ENCODE measurements at regions not wholly inside any gene's neighbourhood (a gene's known extent, or its start where the extent isn't known, plus 50 kb on each side); places are given as distances from the start of the nearest gene placed in this dataset.
"Not testable (repeated sequence)": the region's sequence is repeated elsewhere in the genome, so short reads cannot be mapped to it uniquely, and the experiment has no call there.

DNA sequence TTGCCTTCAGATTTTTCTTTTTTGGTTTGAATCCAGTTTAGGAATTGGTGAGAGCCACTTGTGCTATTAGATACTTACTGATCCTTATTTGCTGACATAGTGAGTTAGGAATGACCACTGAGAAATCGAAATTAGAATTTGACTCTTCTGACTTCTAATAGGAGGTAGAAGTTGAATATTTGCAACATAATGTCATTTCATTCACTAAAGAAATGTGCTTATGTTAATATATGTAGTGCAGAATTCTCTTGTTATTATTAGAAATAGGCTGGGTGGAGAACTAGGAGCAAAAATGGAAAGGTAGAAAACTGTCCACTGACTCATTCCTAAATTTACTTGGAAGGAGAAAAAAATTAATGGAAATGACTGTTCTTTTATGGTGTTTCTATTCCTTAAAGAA lies 538.2 kb upstream of the SGO1 start:
- H3K9me3 ChIP-seq (ENCODE audit: control insufficient read depth, low read depth, low read length), result no peaks in the 10 kb centered on the region
- H3K27ac ChIP-seq (ENCODE audit: low read length), result no peak overlapping the region
- H3K4me3 ChIP-seq (ENCODE audit: low read length), result no peak overlapping the region
- WGBS (ENCODE audit: insufficient coverage, low lambda C conversion rate), result 80% methylated on average over 1 of the region's 1 CpG
- no peaks in the 10 kb centered on the region for H3K36me3 ChIP-seq (ENCODE audit: control insufficient read depth, insufficient read depth, low read length)
- H3K27me3 ChIP-seq (ENCODE audit: control insufficient read depth, insufficient read depth, low read length), result no peaks in the 10 kb centered on the region
- DNase-seq, result no peak
- no peaks in the 10 kb centered on the region for H3K4me1 ChIP-seq (ENCODE audit: control insufficient read depth, insufficient read depth, low read length)

GRCh38 chr3:20716425-20716824 lies 530.4 kb upstream of the SGO1 start:
- H3K4me1 ChIP-seq (ENCODE audit: control insufficient read depth, insufficient read depth, low read length); H3K36me3 ChIP-seq (ENCODE audit: control insufficient read depth, insufficient read depth, low read length); H3K27ac ChIP-seq (ENCODE audit: low read length); DNase-seq; H3K4me3 ChIP-seq (ENCODE audit: low read length); H3K9me3 ChIP-seq (ENCODE audit: control insufficient read depth, low read depth, low read length); H3K27me3 ChIP-seq (ENCODE audit: control insufficient read depth, insufficient read depth, low read length): not testable (repeated sequence)
- no CpG with 5 or more reads among the region's 2 CpGs for WGBS (ENCODE audit: insufficient coverage, low lambda C conversion rate)

- no CpG with 5 or more reads among the region's 1 CpG for WGBS (ENCODE audit: insufficient coverage, low lambda C conversion rate)
- H3K27me3 ChIP-seq (ENCODE audit: control insufficient read depth, insufficient read depth, low read length), result no peaks in the 10 kb centered on the region
- H3K36me3 ChIP-seq (ENCODE audit: control insufficient read depth, insufficient read depth, low read length), result no peaks in the 10 kb centered on the region
- DNase-seq, result no peak
- H3K9me3 ChIP-seq (ENCODE audit: control insufficient read depth, low read depth, low read length), result no peaks in the 10 kb centered on the region
- no peaks in the 10 kb centered on the region for H3K4me1 ChIP-seq (ENCODE audit: control insufficient read depth, insufficient read depth, low read length)
- H3K27ac ChIP-seq (ENCODE audit: low read length), result no peak overlapping the region
- no peak overlapping the region for H3K4me3 ChIP-seq (ENCODE audit: low read length)
Measured at GRCh38 chr3:20701641-20702040, 515.6 kb upstream of the SGO1 start.

DNA sequence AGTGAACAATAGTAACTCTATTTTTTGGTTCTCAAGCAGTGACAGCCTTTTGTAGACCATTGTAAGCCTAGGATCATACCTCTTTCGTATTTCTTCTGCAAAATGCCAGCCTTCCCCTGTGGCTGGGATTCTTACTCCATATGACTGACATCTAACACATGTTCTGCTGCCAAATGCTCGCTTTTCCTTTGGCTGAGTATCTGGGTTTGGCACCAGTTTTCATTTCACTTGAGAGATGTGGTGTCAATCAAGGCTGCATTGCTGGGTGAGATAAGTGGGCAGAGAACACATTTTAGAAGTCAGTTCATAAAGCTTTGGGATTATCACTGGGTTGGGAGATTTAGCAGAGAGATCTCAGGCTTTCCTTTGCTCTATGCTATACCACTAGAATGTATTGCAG lies 514.7 kb upstream of the SGO1 start:
- Histone ChIP-seq H3K4me3 (ENCODE audit: low read length) (no peak overlapping the region), H3K27me3 (ENCODE audit: control insufficient read depth, insufficient read depth, low read length) (no peaks in the 10 kb centered on the region), H3K27ac (ENCODE audit: low read length) (no peak overlapping the region), H3K36me3 (ENCODE audit: control insufficient read depth, insufficient read depth, low read length) (no peaks in the 10 kb centered on the region), H3K9me3 (ENCODE audit: control insufficient read depth, low read depth, low read length) (no peaks in the 10 kb centered on the region), H3K4me1 (ENCODE audit: control insufficient read depth, insufficient read depth, low read length) (no peaks in the 10 kb centered on the region)
- no peak for DNase-seq
- 0% methylated on average over 1 of the region's 2 CpGs for WGBS (ENCODE audit: insufficient coverage, low lambda C conversion rate)

GRCh38 chr3:20698896-20699295 lies 512.9 kb upstream of the SGO1 start:
- Histone ChIP-seq H3K27ac (ENCODE audit: low read length) (no peak overlapping the region), H3K4me1 (ENCODE audit: control insufficient read depth, insufficient read depth, low read length) (no peaks in the 10 kb centered on the region), H3K4me3 (ENCODE audit: low read length) (no peak overlapping the region), H3K27me3 (ENCODE audit: control insufficient read depth, insufficient read depth, low read length) (no peaks in the 10 kb centered on the region), H3K9me3 (ENCODE audit: control insufficient read depth, low read depth, low read length) (no peaks in the 10 kb centered on the region), H3K36me3 (ENCODE audit: control insufficient read depth, insufficient read depth, low read length) (no peaks in the 10 kb centered on the region)
- WGBS (ENCODE audit: insufficient coverage, low lambda C conversion rate), result 100% methylated on average over 1 of the region's 5 CpGs
- no peak for DNase-seq

DNA sequence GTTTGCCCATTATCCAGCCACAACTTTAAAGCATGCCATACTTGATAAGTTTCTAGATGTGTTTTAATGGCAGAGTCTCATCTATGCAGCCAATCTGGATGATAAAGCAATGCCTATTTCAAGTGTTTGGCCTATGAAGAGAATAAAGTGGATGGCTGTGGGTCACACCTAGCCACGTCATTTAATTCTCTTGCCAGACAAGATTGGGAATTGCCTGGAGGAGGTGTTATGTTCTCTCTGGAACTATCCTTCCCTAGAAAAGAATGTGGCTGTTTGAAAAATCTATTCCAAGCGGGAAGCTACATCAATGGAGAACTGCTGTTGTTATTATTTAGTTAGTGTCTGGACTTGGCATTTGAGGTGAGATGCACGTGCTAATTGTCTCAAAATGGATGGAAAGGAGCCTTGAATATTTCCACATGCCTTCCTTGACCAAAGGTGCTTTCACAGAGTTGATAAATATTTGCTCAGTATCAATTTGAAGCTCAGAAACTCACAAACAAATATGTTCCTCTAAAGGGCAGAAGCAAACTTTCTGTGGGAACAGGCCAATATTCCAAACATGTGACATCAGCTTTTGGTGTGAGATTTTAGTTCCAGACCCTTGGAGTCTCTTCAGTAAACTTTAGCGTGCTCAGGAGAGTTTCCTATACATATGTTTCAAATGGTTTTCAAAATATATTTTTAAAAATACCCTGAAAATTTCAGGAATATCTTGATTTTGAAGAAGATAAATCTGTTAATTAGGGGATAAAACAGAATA lies 510.6 kb upstream of the SGO1 start:
- Histone ChIP-seq H3K9me3 (ENCODE audit: control insufficient read depth, low read depth, low read length) (no peaks in the 10 kb centered on the region), H3K27ac (ENCODE audit: low read length) (no peak overlapping the region), H3K27me3 (ENCODE audit: control insufficient read depth, insufficient read depth, low read length) (no peaks in the 10 kb centered on the region), H3K36me3 (ENCODE audit: control insufficient read depth, insufficient read depth, low read length) (no peaks in the 10 kb centered on the region), H3K4me1 (ENCODE audit: control insufficient read depth, insufficient read depth, low read length) (no peaks in the 10 kb centered on the region), H3K4me3 (ENCODE audit: low read length) (no peak overlapping the region)
- 75% methylated on average over 1 of the region's 4 CpGs for WGBS (ENCODE audit: insufficient coverage, low lambda C conversion rate)
- no peak for DNase-seq

GRCh38 chr3:20692675-20693074 lies 506.7 kb upstream of the SGO1 start:
- Histone ChIP-seq H3K27me3 (ENCODE audit: control insufficient read depth, insufficient read depth, low read length) (no peaks in the 10 kb centered on the region), H3K4me1 (ENCODE audit: control insufficient read depth, insufficient read depth, low read length) (no peaks in the 10 kb centered on the region), H3K4me3 (ENCODE audit: low read length) (no peak overlapping the region), H3K27ac (ENCODE audit: low read length) (no peak overlapping the region), H3K9me3 (ENCODE audit: control insufficient read depth, low read depth, low read length) (no peaks in the 10 kb centered on the region), H3K36me3 (ENCODE audit: control insufficient read depth, insufficient read depth, low read length) (no peaks in the 10 kb centered on the region)
- no peak for DNase-seq
- WGBS (ENCODE audit: insufficient coverage, low lambda C conversion rate), result 77% methylated on average over 2 of the region's 2 CpGs

DNA sequence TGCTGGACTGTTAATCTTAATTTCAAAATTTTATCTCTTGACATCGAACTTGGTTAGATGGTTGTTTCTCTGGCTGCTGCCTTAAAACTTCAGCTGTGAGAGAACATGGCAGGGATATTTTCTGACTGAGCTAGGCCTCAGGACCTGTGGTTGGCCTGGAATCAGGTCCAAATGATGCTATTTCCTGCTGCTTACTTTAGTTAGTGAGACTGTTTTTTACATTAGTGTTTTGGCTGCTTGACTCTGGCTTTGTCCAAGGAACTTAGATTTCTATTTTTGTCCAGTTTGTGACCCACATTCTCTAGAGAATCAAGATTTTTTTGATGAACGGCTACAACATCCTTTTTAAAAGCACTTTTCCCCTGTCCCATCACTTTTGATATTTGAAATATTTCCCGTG lies 497.9 kb upstream of the SGO1 start:
- H3K9me3 ChIP-seq (ENCODE audit: control insufficient read depth, low read depth, low read length), result no peaks in the 10 kb centered on the region
- H3K27ac ChIP-seq (ENCODE audit: low read length), result no peak overlapping the region
- no peaks in the 10 kb centered on the region for H3K36me3 ChIP-seq (ENCODE audit: control insufficient read depth, insufficient read depth, low read length)
- 89% methylated on average over 1 of the region's 3 CpGs for WGBS (ENCODE audit: insufficient coverage, low lambda C conversion rate)
- no peak for DNase-seq
- H3K27me3 ChIP-seq (ENCODE audit: control insufficient read depth, insufficient read depth, low read length), result no peaks in the 10 kb centered on the region
- H3K4me3 ChIP-seq (ENCODE audit: low read length), result no peak overlapping the region
- H3K4me1 ChIP-seq (ENCODE audit: control insufficient read depth, insufficient read depth, low read length), result no peaks in the 10 kb centered on the region

DNA sequence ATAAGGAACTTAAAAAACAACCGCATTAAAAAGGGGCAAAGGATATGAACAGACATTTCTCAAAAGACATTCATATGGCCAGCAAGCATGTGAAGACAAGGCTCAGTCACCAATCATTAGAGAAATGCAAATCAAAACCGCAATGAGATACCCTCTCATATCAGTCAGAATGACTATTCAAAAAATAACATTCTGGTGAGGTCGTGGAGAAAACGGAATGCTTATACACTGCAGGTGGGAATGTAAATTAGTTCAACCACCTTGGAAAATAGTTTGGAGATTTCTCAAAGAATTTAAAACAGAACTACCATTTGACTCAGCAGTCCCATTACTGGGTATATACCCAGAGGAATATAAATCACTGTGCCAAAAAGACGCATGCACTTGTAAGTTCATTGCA lies 496.6 kb upstream of the SGO1 start:
- H3K9me3 ChIP-seq (ENCODE audit: control insufficient read depth, low read depth, low read length), result no peaks in the 10 kb centered on the region
- H3K27me3 ChIP-seq (ENCODE audit: control insufficient read depth, insufficient read depth, low read length), result no peaks in the 10 kb centered on the region
- no peaks in the 10 kb centered on the region for H3K36me3 ChIP-seq (ENCODE audit: control insufficient read depth, insufficient read depth, low read length)
- no peak overlapping the region for H3K27ac ChIP-seq (ENCODE audit: low read length)
- DNase-seq, result no peak
- H3K4me1 ChIP-seq (ENCODE audit: control insufficient read depth, insufficient read depth, low read length), result no peaks in the 10 kb centered on the region
- WGBS (ENCODE audit: insufficient coverage, low lambda C conversion rate), result 92% methylated on average over 2 of the region's 5 CpGs
- no peak overlapping the region for H3K4me3 ChIP-seq (ENCODE audit: low read length)

DNA sequence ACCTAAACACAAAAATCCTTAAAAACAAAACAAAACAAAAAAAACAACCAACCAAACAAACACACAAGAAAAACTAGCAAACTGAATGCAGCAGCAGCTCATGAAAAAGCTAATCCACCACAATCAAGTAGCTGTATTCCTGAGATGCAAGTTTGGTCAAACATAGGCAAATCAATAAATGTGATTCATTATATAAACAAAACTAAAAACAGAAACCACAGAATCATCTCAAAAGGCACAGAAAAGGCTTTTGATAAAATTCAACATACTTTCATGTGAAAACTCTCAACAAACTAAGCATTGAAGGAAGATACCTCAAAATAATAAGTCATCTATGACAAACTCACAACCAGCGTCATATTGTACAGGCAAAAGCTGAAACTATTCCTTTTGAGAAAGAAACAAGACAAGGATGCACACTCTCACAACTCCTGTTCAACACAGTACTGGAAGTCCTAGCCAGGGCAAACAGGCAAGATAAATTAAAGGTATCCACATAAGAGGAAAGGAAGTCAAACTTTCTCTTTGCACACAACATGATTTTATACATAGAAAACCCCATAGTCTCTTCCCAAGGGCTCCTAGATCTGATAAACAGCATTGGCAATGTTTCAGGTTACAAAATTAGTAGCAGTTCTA lies 495.1 kb upstream of the SGO1 start:
- H3K4me3 ChIP-seq (ENCODE audit: low read length), result no peak overlapping the region
- no peaks in the 10 kb centered on the region for H3K9me3 ChIP-seq (ENCODE audit: control insufficient read depth, low read depth, low read length)
- DNase-seq, result no peak
- no peaks in the 10 kb centered on the region for H3K27me3 ChIP-seq (ENCODE audit: control insufficient read depth, insufficient read depth, low read length)
- no peaks in the 10 kb centered on the region for H3K4me1 ChIP-seq (ENCODE audit: control insufficient read depth, insufficient read depth, low read length)
- no peak overlapping the region for H3K27ac ChIP-seq (ENCODE audit: low read length)
- no CpG with 5 or more reads among the region's 1 CpG for WGBS (ENCODE audit: insufficient coverage, low lambda C conversion rate)
- H3K36me3 ChIP-seq (ENCODE audit: control insufficient read depth, insufficient read depth, low read length), result no peaks in the 10 kb centered on the region

DNA sequence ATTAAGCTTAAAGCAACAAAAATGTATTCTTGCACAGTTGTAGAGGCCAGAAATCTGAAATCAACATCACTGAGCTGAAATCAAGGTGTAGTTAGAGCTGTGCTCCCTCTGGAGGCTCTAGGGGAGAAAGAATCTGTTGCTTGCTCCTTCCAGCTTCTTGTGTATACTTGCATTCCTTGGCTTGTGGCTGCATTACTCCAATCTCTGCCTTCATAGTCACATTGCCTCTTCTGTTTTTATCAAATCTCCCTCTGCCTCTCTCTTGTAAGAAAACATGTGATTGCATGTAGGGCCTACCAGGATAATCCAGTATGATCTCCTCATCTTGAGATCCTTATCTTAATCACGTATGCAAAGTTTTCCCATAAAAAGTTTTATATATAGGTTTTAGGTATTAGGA lies 487.9 kb upstream of the SGO1 start:
- Histone ChIP-seq H3K9me3 (ENCODE audit: control insufficient read depth, low read depth, low read length) (no peaks in the 10 kb centered on the region), H3K4me3 (ENCODE audit: low read length) (no peak overlapping the region), H3K27ac (ENCODE audit: low read length) (no peak overlapping the region), H3K27me3 (ENCODE audit: control insufficient read depth, insufficient read depth, low read length) (no peaks in the 10 kb centered on the region), H3K36me3 (ENCODE audit: control insufficient read depth, insufficient read depth, low read length) (no peaks in the 10 kb centered on the region), H3K4me1 (ENCODE audit: control insufficient read depth, insufficient read depth, low read length) (no peaks in the 10 kb centered on the region)
- no peak for DNase-seq
- WGBS (ENCODE audit: insufficient coverage, low lambda C conversion rate), result 67% methylated on average over 1 of the region's 1 CpG

Measured in large intestine (tissue), 3 donors.